Activated CD8-positive, alpha-beta memory T cell treated with anti-CD3 and anti-CD28 coated beads, Interleukin-2, amount 50 U/mL, for 4 hours (primary cell): ENCODE measurements at regions not wholly inside any gene's neighbourhood (a gene's known extent, or its start where the extent isn't known, plus 50 kb on each side); places are given as distances from the start of the nearest gene placed in this dataset.

ENCODE experiments used
- DNase-seq: peaks from one replicate; pipeline ENCODE4 v3.0.0-alpha.2; 2020

DNA sequence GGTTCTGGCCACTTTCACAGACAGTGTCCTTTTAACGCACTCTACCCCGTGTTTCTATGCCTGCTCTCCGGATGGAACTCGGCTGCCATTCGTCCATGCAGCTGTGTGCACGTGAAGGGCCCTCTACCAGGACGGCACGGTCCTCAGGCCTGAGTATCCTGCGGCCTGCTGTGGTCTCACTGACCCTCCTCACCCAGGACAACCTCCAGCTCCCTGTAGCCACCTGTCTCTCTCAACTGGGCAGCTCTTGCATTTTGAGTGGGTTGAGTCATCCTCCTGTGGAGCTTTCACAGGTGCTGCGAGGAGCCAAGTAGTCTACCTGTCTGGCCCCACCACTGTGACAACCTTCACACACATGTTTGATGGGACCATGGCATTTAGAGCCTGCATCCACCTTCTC lies 321.7 kb upstream of the TSHZ3 start:
- DNase-seq, result no peak

DNA sequence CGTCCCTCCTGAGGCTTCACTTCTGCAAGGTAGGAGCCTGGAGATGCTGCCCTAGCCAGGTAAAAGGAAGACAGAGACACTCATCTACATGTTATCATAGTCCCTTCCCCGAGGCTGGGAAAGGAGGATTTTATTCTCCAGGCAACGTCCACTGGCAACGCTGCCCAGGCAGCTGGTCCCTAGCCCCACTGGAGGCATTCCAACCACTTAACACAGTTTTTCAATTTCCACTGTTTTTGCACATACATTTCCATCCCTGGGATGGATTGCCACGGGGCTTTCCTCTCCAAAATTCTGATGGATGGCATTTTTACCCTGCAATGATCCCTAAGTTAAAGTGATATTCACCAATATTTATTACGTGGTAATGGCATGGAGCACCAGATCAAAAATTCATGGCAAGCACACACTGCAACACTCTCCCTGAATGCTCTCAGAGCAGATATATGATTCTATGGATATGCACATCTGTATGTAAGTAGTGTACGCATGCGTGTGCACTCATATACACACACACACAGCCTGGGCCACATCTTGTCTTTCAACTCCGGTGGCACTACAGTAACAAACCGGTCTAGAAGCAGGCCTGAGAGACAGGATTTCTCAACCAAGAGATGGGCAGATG lies 322.3 kb upstream of the TSHZ3 start:
- DNase-seq, result no peak

DNA sequence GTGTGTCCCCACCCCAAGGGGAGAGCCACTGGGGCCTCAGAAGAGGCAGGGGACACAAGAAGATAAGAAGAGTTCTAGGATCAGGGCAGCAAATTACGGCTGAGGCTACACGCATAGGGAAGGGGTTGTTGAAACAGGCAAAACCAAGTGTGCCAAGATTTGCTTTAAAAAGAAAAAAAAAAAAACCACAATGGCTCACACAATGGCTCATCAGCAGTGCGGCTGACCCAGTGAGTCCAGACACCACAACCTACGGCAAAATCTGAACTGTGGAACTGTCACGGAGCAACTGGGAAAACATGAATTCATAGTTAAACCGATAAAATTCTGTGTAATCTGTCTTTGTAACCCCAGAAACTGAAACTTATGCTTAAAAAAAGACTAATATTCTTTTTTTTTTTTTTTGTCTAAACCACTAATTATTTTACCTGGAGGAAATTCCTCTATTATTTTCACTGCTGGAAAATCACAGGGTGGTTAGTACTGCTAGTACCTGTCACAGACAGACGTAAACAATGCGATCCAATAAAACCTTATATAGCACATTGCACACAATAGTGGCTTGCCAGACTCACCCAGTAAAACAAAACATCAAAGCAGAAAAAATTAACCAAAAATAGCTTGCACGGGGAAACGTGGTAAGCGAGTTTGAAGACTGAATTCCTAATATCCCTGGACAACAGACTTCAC lies 325.4 kb upstream of the TSHZ3 start:
- no peak for DNase-seq

DNA sequence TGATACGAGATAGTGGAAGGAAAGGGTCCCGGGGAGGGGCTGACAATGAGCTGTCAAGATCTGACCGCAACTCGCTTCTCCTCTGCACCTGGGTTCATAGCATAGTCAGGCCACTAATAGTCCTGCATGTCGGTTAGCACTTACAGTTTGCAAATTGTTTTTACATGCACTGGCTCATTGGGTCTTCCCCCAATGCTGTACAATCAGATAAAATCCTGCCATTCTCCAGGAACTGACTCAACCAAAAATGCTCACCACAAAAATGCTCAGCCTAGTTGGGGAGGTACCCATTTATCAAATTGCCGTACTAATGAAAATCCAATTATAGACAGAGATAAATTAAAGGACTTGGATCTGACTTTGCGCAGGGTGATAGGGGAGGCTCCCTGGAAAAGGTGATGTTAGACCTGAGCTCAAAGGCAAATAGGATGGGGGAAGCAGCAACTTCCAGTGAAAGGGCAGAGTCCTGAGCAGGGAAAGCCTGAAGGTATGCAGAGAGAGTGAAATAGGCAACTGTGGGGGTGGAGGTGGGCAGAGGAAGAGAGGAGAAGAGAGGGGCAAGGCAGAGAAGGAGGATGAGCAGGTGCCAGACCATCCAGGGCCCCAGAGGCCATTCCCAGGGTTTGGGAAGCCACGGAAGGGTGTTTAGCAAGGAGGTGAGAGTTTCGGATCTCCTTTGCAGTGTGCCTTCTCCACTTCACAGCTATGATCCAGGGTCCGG lies 326.1 kb upstream of the TSHZ3 start:
- DNase-seq, result no peak

DNA sequence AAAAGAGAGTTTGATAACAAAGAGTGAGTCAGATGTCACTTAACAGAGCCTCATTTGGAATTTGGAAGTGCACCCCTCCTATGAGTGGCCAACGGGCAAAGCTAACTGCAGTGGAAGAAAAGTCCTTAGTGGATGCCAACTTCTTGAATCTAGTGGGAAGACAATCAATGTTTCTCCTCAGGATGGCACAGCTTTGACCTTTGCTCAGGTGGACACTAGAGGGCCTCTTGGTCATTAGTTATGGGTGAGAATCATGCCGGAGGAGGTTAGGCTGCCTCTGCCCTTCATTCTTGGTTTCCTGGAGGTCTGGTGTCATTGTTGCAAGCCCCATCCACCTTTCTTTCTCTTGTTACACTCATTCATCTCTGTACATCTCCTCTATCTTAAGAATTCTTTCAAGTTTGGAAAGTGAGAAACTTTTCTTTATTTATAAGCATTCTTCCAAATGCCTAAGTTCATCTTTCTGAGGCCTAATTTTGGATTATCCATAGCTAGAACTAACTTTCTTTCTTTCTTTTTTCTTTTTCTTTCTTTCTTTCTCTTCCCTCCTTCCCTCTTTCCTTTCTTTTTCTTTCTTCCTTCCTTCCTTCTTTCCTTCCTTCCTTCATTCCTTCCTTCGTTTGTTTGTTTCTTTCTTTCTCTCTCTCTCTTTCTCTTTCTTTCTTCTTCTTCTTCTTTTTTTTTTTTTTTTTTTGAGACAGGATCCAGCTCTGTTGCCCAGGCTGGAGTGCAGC lies 327.2 kb upstream of the TSHZ3 start:
- no peak for DNase-seq

DNA sequence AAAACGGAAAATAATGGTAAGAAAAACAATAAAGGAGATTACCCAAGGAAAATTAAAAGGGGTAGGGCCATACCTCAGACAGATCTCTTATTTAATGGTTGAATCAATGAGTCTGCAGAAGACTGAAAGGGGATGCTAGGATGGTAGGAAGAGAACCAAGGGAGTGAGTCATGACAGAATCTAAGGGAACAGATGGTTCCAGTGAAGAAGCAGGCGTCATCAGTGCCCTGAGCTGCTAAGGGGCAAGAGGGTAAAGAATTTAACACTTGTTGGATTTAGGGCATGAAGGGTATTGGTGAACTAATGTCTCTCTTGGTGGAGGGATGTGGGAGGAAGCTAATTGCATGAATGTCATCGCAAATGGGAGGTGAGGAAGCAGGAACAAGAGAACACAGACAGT lies 329.2 kb upstream of the TSHZ3 start:
- DNase-seq, result no peak

DNA sequence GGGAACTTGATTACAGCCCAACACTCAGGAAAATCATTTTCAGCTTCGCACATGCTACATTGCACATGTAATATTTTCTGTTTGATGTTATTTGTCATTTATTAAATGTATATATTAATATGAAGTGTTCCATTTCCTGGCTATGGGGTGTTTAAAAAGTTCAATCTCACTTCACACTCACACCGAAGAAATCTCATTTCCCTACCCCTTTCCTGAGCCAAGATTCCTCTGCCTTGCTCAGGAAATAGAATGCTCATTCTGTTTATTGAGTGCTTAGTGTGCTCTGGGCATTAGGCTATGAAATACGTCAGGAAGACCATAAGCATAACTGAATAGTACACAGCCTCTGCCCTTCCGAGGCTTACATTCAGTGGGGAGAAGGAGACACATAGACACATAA lies 331.9 kb upstream of the TSHZ3 start:
- DNase-seq, result no peak

DNA sequence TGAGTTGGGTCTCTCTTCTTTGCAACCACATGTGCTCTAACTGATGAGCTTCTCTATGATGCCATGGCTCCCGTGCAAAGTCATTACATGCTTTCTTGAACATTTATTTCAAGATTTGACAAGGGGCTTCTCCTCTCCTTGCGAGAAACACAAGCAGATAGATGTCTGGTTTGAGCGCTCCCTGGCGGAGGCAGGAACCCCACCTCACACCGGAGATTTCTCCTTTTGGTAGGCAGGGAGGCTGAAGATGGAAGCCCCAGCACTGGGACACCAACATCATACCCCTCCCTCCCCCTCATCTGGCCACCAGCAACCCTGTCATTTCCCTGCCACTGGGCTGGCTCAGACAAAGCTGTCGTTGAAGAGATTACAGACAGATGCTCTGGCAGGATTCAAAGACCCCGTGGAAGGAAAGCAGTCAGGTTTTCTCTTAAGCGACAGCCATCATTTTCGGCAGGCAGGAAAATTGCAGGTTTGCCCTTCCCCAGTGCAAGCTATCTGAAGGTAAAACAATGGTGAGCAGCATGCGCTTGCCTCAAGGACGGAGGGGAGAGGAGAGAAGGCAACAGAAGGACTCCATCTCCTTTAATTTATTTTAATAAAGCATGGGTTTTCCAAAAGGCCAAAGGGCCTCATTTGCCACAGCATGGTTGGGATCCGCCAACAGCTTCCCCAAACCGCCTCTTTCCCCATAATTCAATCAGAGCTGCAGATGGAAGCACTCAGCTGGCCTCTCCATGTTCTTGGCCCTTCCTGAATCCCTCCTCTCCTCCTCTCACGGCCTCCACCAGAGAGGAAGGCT lies 344.1 kb upstream of the TSHZ3 start:
- DNase-seq, result no peak

DNA sequence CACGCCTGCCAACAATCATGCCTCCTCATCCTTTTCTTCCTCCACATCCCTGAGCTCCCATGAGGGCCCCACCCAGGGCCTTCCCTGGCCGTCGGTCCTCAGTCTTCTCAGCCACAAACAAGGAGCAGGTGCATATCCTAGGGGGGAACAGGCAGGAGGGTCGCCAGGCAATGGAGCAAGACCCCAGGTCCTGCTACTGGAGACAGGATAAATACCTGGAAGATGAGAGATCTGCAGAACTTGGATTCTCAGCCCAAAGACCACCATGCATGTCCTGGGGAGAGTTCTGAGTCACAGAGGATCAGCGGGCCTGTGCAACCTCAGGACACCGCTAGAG lies 344.7 kb upstream of the TSHZ3 start:
- DNase-seq, result no peak

DNA sequence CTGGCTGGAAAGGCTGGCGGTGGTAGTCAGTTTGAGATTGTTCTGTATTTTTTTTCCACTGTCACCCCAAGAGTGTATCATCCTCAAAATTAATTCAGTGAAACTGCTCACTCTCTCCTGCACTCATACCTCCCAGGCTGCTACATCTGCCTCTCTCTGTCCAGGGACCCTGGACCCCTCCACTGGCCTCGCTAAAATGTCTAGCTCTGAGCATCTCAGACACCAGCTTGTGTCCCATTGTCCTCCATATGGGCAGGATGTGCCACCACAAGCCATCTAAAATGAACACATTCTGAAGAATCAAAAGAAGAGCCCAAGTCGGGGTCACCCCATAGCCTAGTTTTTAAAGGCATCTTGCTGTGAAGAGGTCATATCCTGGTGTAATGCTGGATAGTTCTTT lies 345.5 kb upstream of the TSHZ3 start:
- no peak for DNase-seq

DNA sequence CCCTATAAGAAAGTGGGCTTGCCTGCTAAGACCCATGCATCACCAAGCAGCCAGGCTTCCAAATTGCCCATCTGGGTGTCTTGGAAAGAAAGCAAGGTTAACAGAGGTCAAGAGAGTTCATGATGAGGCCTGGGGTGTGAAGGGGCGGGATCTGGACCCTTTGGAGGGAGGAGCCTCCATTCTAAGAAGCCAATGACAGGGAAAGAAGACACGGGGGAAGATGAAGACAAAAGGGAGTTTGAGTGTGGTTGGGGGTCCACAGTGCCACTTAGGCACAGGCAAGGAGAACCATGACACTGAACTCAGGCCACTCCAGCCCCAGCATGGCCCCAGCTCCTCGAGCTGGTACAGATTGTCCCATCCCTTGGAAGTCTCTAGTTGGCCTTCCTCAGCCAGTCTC lies 350.2 kb upstream of the TSHZ3 start:
- no peak for DNase-seq

DNA sequence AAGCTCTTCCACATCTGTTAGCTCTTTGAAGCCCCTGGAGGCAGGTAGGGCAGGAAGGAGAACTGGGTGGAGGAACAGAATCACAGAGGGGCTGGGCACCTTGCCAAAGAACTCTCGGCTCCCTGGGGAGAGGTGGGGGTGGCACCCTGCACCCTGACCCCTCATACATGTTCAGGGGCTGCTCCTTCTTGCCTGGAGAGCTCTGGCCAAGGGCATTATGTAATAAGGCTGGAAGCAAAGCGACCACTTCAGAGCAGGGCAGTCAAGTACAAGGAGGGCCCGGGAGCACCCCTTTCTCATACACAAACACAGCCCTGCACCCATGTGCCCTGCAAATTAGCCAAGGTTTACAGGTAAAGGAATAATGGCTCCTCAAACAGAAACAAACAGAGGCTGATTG lies 351.9 kb upstream of the TSHZ3 start:
- no peak for DNase-seq

DNA sequence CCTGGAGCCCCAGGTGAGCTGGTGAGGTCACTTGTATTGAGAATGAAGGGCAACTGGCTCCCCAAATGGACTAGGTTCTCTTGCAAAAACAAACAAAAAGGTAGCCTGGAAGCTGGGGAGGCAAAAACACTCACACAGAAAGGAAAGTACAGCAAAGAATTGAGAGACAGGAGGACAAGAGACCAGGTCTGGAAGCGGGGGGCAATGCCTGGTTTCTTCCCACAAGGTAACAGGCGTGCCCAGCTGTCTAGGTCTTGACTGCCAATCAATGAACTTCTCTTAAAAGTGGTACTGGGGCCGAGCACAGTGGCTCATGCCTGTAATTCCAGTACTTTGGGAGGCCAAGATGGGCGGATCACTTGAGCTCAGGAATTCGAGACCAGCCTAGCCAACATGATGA lies 356.4 kb upstream of the TSHZ3 start:
- no peak for DNase-seq

DNA sequence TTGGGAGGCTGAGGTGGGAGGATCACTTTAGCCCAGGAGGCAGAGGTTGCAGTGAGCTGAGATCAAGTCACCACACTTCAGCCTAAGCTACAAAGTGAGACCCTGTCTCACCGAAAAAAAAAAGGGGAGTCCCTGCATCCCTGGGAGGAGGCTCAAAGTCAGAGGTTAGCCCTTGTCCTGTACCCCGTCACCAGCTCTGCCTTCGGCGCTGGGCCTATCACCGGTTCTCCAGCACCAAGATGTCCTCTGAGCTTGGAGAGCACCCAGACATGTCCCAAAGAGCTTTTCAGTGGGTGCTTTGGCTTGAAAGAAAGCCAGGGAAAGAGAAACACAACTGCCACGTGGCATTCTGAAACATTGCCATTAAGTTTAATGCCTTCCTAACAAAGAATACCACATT lies 356.9 kb upstream of the TSHZ3 start:
- DNase-seq, result no peak

DNA sequence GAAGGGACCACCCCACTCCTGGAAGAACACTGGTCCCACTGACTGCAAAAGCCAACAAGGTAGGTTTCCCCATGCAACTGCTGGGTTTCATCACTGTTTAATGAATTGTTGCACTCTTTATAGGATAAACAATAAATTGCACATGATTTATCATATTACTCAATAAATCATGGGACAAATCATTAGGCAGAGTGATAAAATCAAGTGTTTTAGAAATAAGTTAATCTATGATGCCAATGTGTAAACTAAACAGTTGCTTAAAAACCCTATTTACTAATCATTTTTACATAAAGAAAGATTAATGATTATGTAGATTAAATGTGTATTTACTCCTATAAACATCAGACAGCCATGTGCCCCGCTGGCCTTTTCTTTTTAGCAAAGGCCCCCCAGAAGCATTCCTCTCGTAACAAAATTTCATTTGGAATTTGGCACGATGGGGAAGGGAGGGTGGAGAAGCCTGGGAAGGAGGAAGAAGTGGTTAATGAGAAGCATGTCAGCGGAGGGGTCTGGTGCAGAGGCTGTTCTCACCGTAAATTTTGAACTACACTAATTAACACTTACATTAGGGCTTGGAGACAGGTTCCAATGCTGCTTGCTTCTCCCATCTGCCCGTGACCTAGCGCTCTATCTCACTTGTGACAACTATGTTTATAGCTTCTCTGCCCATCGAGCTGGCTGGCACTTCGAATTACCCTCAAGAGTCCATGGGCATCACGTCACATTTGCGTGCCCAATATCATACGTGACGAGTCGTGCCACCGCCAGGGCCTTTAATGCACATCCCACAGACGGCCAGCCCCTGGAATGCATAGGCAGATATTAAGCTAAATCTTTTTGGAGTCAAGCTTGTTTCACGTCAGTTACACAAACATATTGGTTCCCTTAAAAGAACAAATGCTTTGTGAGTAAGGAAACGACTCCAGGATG lies 357.7 kb upstream of the TSHZ3 start:
- DNase-seq, result no peak

DNA sequence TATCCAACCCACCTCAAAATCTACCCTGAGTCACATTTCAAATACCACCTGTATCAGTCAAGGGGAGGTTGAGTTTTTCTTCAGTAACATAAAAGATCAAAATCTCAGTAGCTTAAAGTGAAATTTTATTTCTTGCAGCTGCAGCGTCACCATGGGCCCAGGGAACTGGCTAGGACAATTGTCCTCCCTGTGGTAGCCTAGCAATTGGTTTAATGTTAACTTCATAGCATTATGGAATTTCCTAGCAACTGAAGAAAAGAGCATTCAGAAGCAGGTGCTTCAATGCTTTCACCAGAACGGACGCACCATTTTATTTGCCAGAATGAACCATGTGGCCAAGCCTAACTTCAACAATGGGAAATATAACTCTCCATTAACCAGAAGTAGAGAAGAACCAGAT lies 359.3 kb upstream of the TSHZ3 start:
- DNase-seq, result no peak

DNA sequence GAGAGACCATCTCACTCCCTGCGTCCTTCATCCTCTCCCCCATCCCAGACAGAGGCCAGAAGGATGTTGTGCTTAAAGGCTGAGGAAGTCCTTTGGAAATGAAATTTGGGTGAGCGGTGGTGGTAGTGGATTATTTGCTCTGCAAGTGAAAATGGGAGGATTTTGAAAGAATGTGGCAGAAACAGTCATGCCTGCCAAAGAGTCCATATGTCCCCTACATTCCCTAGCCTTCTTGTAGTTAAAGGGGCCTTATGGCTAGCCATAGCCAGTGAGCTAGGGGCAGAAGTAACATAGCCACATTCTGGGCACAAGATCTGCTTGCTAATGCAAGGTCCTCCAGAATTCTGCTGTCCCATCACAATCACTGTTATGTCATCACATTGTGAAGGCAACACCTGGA lies 360.2 kb upstream of the TSHZ3 start:
- no peak for DNase-seq

DNA sequence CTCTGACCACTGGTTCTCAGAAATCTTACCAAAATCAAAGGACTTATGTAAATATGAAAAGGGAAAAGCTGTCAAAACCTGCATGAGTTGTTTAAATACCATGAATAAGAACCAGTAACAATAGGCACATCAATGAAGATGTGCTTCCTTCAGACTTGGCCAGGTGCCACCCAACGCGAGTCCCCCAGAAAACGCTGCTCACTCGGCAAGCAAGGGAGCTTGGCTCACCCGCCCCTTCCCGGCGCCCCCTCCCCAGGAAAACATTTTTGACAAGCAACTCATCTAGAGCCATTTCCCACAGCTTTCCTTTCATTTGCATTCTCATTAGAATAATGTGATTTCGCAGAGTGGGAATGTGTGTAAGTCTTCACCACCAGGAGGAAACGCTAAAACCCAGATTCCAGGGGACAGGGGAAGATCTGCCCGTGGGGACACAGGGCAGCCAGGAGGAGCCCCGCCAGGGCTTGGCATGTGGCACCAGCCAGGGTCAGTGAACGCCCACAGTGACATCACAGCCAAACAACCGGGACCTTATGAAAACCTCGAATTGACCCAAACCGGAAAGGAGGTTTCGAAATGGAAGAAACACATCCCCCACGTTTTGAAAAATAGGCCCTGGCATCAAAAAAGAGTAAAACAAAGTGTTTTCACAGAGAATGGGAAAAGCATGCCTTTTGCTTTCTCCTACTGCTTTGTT lies 366.2 kb upstream of the TSHZ3 start:
- DNase-seq, result no peak

DNA sequence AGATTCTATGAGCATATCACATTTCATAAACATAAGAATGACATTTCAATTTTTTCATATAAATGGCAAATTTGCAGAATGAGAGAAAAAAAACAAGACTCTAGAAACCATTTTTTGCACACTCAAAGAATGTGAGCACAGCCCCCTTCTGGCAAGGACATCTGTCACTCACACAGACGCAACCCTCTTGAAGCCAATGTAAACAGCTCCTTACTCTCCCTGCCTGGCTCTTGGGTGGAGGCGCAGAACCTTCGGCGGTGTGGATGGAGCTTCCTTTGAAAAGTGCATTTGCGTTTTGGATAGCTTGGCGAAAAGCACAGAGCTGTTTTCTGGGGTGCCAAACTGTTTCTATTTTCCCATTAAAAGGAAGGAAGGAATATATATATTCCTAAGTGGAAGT lies 367.6 kb upstream of the TSHZ3 start:
- no peak for DNase-seq

DNA sequence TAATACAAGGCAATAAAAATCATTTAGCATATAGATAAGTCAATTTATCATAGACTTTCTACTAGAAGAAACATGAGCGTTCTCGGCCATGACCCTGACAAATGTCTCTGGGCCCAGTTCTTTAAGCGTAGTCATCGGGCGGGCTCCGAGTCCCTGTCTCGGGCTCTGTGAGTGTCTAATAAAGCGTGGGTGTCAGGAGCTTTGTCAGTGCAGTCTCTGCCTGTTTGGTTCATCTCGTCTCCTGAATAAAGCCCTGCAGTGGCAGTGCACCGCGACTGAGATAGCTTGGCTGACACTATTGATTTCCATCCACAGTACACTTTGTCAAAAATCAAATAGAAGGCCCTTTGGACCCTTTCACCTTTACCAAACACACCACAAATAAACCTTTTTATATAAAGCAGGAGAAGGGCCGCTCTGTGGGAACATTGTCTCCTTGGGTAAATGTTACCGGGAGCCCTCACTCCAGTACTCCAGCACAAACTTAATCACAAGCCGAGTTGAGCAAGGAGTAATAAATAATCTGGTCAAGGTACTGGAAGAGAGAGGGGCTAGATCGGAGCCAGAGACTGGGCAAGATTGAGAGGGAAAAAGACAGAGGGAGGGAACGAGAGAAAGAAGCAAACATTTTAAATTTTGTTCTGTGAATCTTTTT lies 368.2 kb upstream of the TSHZ3 start:
- DNase-seq, result no peak

DNA sequence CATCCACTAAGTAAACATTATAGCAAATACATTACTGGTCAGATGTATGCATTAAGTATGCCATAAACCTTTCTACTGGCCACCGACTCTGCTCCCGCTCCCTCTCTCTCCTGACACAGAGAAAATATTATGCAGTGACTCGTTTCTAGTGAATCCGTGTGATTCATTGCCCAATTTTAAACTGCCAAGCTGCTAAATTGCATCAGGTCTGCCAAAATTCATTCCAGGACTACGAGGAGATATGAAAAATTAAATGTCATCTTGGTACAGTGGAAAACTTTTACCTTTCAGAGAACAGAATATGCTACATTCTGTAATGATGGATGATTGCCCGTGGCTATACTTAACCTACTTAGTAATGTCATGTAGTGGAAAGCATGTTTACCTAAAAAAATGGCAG lies 368.8 kb upstream of the TSHZ3 start:
- no peak for DNase-seq
